ENCODE measurements at regions not wholly inside any gene's neighbourhood (a gene's known extent, or its start where the extent isn't known, plus 50 kb on each side); places are given as distances from the start of the nearest gene placed in this dataset.
A peak's percentile ranks its signal among the peaks of the same experiment; 100 is the strongest.

DNA sequence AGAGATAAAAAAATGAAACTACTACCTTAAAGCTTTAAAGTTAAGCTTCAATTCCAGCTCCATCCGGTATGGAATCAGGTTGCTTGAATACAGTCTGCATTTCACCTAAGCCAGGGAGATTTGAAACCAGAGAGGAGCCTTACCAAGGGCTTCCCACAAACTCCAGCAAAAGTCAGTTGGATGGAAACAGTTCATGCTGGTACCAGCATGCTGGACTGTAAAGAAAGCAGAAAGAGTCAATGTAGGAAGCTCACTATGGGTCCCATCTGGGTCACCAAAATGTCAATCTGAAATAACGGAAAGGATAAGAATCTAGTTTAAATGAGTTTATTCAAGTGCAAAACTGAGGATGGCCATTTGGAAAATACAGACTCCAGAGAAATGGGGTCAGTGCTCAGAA, 65.3 kb downstream of the CDO1 start:
- H3K27ac ChIP-seq = no peak overlapping the region
- TF ChIP-seq ZFX (IDR thresholded peaks at IDR 0.05; ENCODE audit: borderline replicate concordance) = no peak
- TF ChIP-seq, protein P1, sequence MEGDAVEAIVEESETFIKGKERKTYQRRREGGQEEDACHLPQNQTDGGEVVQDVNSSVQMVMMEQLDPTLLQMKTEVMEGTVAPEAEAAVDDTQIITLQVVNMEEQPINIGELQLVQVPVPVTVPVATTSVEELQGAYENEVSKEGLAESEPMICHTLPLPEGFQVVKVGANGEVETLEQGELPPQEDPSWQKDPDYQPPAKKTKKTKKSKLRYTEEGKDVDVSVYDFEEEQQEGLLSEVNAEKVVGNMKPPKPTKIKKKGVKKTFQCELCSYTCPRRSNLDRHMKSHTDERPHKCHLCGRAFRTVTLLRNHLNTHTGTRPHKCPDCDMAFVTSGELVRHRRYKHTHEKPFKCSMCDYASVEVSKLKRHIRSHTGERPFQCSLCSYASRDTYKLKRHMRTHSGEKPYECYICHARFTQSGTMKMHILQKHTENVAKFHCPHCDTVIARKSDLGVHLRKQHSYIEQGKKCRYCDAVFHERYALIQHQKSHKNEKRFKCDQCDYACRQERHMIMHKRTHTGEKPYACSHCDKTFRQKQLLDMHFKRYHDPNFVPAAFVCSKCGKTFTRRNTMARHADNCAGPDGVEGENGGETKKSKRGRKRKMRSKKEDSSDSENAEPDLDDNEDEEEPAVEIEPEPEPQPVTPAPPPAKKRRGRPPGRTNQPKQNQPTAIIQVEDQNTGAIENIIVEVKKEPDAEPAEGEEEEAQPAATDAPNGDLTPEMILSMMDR (IDR thresholded peaks at IDR 0.05) = no peak

DNA sequence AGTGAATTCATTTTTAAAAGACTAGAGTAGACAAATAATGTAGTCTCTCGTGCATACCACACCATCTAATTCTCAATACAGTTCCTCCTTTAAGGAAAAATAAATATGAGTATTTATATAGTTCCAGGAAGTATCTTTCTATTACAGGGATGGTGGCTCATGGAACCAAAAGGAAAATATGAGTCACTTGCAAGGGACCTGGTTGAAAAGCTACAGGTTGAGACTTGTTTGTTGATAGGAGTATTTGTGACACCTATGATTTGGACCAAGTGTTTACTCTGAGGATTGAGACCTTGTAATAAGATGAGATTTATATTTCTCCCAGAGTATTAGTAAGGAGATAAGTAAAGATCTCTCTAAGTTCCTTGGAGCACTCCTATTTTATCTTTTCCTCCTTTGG, 67.4 kb downstream of the CDO1 start:
- no peak for TF ChIP-seq ZFX (IDR thresholded peaks at IDR 0.05; ENCODE audit: borderline replicate concordance)
- TF ChIP-seq, protein P1 (IDR thresholded peaks at IDR 0.05) = no peak
- no peak overlapping the region for H3K27ac ChIP-seq

DNA sequence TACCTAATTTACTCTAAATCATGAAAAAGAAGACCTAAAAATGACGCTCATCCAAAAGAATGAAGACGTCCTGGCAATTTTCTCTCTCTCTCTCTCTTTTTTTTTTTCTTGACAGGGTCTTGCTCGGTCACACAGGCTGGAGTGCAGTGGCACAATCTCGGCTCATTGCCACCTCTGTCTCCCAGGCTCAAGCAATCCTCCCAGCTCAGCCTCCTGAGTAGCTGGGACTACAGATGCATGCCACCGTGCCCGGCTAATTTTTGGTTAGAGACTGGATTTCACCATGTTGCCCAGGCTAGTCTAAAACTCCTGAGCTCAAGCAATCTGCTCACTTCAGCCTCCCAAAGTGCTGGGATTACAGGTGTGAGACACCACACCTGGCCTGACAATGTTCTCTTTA, 77.2 kb downstream of the CDO1 start:
- peak overlapping the region; percentile 57 for H3K27ac ChIP-seq

DNA sequence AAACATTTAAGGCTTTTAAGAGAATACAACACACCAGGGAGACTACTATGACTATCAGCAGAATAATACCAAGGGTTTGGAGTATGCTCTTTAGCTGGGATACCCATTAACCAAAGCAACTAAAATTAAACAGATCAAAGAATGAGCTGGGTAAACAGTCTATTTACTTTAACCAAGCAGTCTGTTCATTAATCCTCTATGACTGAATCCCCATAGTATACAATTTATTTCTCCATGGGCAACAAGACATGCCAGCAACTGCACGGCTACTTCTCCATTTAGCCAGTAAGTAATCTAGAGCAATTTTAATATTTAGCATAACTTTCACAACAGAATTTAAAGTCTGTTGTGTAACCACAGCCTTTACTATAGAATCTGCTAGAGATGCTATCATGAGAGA, 77.6 kb downstream of the CDO1 start:
- peak overlapping the region; percentile 57 for H3K27ac ChIP-seq
- TF ChIP-seq, protein P1 (IDR thresholded peaks at IDR 0.05) = no peak
- TF ChIP-seq ZFX (IDR thresholded peaks at IDR 0.05; ENCODE audit: borderline replicate concordance) = no peak

DNA sequence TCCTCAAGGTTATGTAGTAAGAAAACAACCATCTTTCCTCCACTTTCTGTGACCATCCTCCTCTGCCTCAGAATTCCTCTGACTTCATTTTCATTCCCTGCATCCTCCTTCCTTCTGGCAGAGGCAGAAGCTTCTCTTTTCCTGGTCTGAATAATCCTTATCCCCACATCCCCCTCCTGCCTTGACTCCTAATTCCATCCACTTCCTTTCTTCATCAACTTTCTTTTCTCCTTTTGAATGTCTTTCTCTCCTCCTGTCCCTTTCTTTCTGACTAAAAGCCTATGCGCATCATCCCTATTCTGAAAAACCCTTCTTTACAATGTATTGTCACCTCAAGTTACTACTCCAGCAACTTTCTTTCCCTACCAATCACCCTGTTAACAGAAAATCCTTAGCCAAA, 79.0 kb downstream of the CDO1 start:
- TF ChIP-seq, protein P1 (IDR thresholded peaks at IDR 0.05) = no peak
- TF ChIP-seq ZFX (IDR thresholded peaks at IDR 0.05; ENCODE audit: borderline replicate concordance) = no peak

DNA sequence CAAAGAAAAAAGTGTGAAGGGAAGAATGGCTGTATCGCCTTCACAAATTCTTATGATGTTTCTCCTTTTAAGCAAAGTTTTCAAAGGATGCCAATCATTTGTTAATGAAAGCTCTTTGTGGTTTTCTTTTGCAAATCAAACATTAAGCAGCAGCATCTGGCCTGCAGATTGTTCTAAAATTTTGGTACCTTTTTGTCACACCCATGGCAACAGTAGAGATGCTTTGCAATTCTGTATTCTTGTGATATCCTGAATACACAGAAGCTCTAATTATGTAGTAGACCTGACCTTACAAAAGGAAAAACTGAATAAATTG, 79.8 kb downstream of the CDO1 start:
- H3K27ac ChIP-seq = no peak overlapping the region
- TF ChIP-seq, protein P1 (IDR thresholded peaks at IDR 0.05) = no peak
- no peak for TF ChIP-seq ZFX (IDR thresholded peaks at IDR 0.05; ENCODE audit: borderline replicate concordance)

More for the DNA sequence above, 79.0 kb downstream of the CDO1 start:
- H3K27ac ChIP-seq = no peak overlapping the region

DNA sequence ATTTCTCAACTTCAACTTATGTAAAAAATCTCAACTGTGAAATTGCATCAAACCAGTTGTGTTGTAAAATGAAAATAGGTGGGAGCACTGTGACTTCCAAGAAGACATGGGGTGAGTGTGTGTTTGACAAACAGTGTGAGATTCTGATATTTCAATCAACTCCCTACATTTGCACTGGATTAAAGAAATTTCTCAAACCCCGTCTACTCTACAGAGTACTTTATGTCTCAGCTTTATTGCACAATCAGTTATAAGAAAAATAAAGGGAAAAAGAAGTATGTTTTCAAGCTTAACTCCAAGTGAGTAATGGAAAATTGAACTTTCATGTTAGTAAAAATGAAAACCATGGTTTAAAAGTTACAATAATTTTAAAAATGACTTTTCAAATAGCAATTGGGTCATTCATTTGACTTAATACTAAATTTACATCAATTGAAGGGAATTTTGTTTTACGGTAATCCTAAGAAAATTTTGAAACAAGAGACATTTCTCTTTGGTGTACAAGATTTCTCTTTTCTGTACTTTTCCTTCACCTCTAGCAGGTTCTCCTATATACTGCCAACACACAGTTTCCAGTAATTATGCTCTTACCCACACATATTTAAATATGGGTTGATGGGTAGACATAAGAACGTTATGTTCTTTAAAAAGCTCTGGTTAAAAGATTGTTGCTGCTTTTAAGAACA, 80.3 kb downstream of the CDO1 start:
- H3K27ac ChIP-seq = no peak overlapping the region
- TF ChIP-seq, protein P1 (IDR thresholded peaks at IDR 0.05) = no peak
- no peak for TF ChIP-seq ZFX (IDR thresholded peaks at IDR 0.05; ENCODE audit: borderline replicate concordance)
